Trophoblast cell (in vitro differentiated cells and primary cell): ENCODE measurements at regions not wholly inside any gene's neighbourhood (a gene's known extent, or its start where the extent isn't known, plus 50 kb on each side); places are given as distances from the start of the nearest gene placed in this dataset.

ENCODE experiments used
- DNase-seq, 2 donors: peaks; one replicate each; pipeline ENCODE4 v3.0.0-alpha.2; 2016
- H2AFZ ChIP-seq: 2 replicates; pipeline ENCODE4 v1.6.1; 2013; ENCODE audit warnings: low read length, moderate library complexity, mild to moderate bottlenecking; ENCODE audit not compliant: insufficient read depth, poor library complexity
- H2AK5ac ChIP-seq: 2 replicates; pipeline ENCODE4 v1.6.1; 2013; ENCODE audit warnings: mild to moderate bottlenecking, low read length
- H2BK120ac ChIP-seq: 2 replicates; pipeline ENCODE4 v1.6.1; 2013; ENCODE audit warnings: low read length, mild to moderate bottlenecking, moderate library complexity; ENCODE audit not compliant: insufficient read depth, poor library complexity
- H2BK12ac ChIP-seq: 2 replicates; pipeline ENCODE4 v1.6.1; 2013; ENCODE audit warnings: mild to moderate bottlenecking, low read length, moderate library complexity
- H2BK5ac ChIP-seq: 2 replicates; pipeline ENCODE4 v1.6.1; 2013; ENCODE audit warnings: low read length, low read depth, moderate library complexity, mild to moderate bottlenecking; ENCODE audit not compliant: poor library complexity
- H3K14ac ChIP-seq: 2 replicates; pipeline ENCODE4 v1.6.1; 2013; ENCODE audit warnings: mild to moderate bottlenecking, low read length
- H3K18ac ChIP-seq: 2 replicates; pipeline ENCODE4 v1.6.1; 2013; ENCODE audit warnings: mild to moderate bottlenecking, low read length
- H3K23ac ChIP-seq: 2 replicates; pipeline ENCODE4 v1.6.1; 2013; ENCODE audit warnings: low read length
- H3K27ac ChIP-seq: 2 replicates; pipeline ENCODE4 v1.5.1; 2013; ENCODE audit warnings: low read depth, mild to moderate bottlenecking, inconsistent platforms, low read length, moderate library complexity
- H3K27me3 ChIP-seq: 2 replicates; pipeline ENCODE4 v1.6.1; 2013; ENCODE audit warnings: inconsistent platforms, mild to moderate bottlenecking, low read length, moderate library complexity; ENCODE audit not compliant: insufficient read depth
- H3K36me3 ChIP-seq, 2 experiments: 1 replicate in 1 of 2; 2 replicates in 1 of 2; pipeline ENCODE4 v1.6.1; 2013; ENCODE audit warnings: low read length in 2 of 2, mild to moderate bottlenecking in 2 of 2, moderate library complexity in 1 of 2; ENCODE audit not compliant: insufficient read depth in 2 of 2, control insufficient read depth in 1 of 2
- H3K4ac ChIP-seq: 2 replicates; pipeline ENCODE4 v1.6.1; 2013; ENCODE audit warnings: low read depth, mild to moderate bottlenecking, low read length, moderate library complexity
- H3K4me1 ChIP-seq, 2 experiments: 1 replicate in 1 of 2; 2 replicates in 1 of 2; pipeline ENCODE4 v1.6.1; 2013; ENCODE audit warnings: low read length in 2 of 2, mild to moderate bottlenecking in 2 of 2, moderate library complexity in 1 of 2; ENCODE audit not compliant: insufficient read depth in 2 of 2, control insufficient read depth in 1 of 2
- H3K4me2 ChIP-seq: 2 replicates; pipeline ENCODE4 v1.6.1; 2013; ENCODE audit warnings: inconsistent platforms, mild to moderate bottlenecking, low read length, moderate library complexity
- H3K4me3 ChIP-seq: 2 replicates; pipeline ENCODE4 v1.5.1; 2013; ENCODE audit warnings: mild to moderate bottlenecking, low read depth, low read length, inconsistent platforms
- H3K79me1 ChIP-seq: one replicate; pipeline ENCODE4 v1.6.1; 2013; ENCODE audit warnings: low read length
- H3K79me2 ChIP-seq: 2 replicates; pipeline ENCODE4 v1.6.1; 2013; ENCODE audit warnings: low read length, mild to moderate bottlenecking; ENCODE audit not compliant: control insufficient read depth, insufficient read depth, poor library complexity
- H3K9ac ChIP-seq: 2 replicates; pipeline ENCODE4 v1.6.1; 2013; ENCODE audit warnings: mild to moderate bottlenecking, low read length
- H3K9me3 ChIP-seq: 2 replicates; pipeline ENCODE4 v1.6.1; 2013; ENCODE audit warnings: low read depth, mild to moderate bottlenecking, control low read depth, inconsistent platforms, low read length; ENCODE audit not compliant: insufficient read depth
- H4K12ac ChIP-seq: 2 replicates; pipeline ENCODE4 v1.6.1; 2013; ENCODE audit warnings: low read depth, mild to moderate bottlenecking, low read length, moderate library complexity
- H4K8ac ChIP-seq: 2 replicates; pipeline ENCODE4 v1.6.1; 2013; ENCODE audit warnings: low read depth, mild to moderate bottlenecking, low read length, moderate library complexity
- H4K91ac ChIP-seq: one replicate; pipeline ENCODE4 v1.6.1; 2013; ENCODE audit warnings: low read depth, mild to moderate bottlenecking, low read length, moderate library complexity
- WGBS: extraction: QIAGEN DNeasy Blood & Tissue Kit; methylation state at CpG from one replicate; pipeline ENCODE4 v1.1.7; 2013; ENCODE audit warnings: missing lambda C conversion rate; ENCODE audit not compliant: insufficient read length, insufficient coverage; ENCODE audit errors: extremely low coverage; 5-methylcytosine and 5-hydroxymethylcytosine counted together

- Histone ChIP-seq H3K4me1 (peaks cover 0 to 6% of the 10 kb centered on the region in 2 experiments), H2BK120ac (no peak overlapping the region), H2AK5ac (no peak overlapping the region), H2BK5ac (no peak overlapping the region), H3K79me2 (no peaks in the 10 kb centered on the region), H3K23ac (no peak overlapping the region), H3K9me3 (peaks cover 2% of the 10 kb centered on the region), H2AFZ (no peak overlapping the region), H3K79me1 (peaks cover 2% of the 10 kb centered on the region), H4K91ac (no peak overlapping the region), H3K18ac (no peak overlapping the region), H3K14ac (no peak overlapping the region), H3K9ac (no peak overlapping the region), H3K27ac (no peak overlapping the region), H4K8ac (no peak overlapping the region), H2BK12ac (no peak overlapping the region), H3K27me3 (no peaks in the 10 kb centered on the region), H3K4ac (no peak overlapping the region), H3K4me2 (no peak overlapping the region), H3K4me3 (no peak overlapping the region), H4K12ac (no peak overlapping the region), H3K36me3 (no peaks in the 10 kb centered on the region)
- peak; percentile 63 to 77 for DNase-seq
- WGBS: no CpG with 5 or more reads among the region's 6 CpGs
These were observed 100.4 kb upstream of the TGFBR2 start for GRCh38 chr3:30505866-30506520.

GRCh38 chr3:30508339-30508738 is 98.1 kb upstream of the TGFBR2 start:
- no peak overlapping the region for H2AFZ ChIP-seq
- no peak overlapping the region for H3K4me3 ChIP-seq
- H2BK5ac ChIP-seq: no peak overlapping the region
- no peak for DNase-seq
- H3K79me1 ChIP-seq: peaks cover 4% of the 10 kb centered on the region
- no peak overlapping the region for H4K12ac ChIP-seq
- no peak overlapping the region for H3K4me2 ChIP-seq
- no peak overlapping the region for H2BK12ac ChIP-seq
- no peaks in the 10 kb centered on the region for H3K27me3 ChIP-seq
- no peaks in the 10 kb centered on the region for H3K79me2 ChIP-seq
- no CpG with 5 or more reads among the region's 3 CpGs for WGBS
- no peaks in the 10 kb centered on the region for H3K36me3 ChIP-seq
- H3K14ac ChIP-seq: no peak overlapping the region
- H4K91ac ChIP-seq: no peak overlapping the region
- H3K4ac ChIP-seq: no peak overlapping the region
- no peaks in the 10 kb centered on the region for H3K4me1 ChIP-seq
- H3K23ac ChIP-seq: no peak overlapping the region
- no peak overlapping the region for H3K18ac ChIP-seq
- H3K27ac ChIP-seq: no peak overlapping the region
- no peak overlapping the region for H2BK120ac ChIP-seq
- H4K8ac ChIP-seq: no peak overlapping the region
- no peak overlapping the region for H2AK5ac ChIP-seq
- H3K9ac ChIP-seq: no peak overlapping the region
- no peaks in the 10 kb centered on the region for H3K9me3 ChIP-seq

GRCh38 chr3:30510596-30510995 is 95.8 kb upstream of the TGFBR2 start:
- Histone ChIP-seq H3K9ac (no peak overlapping the region), H3K79me1 (peaks cover 5% of the 10 kb centered on the region), H3K23ac (no peak overlapping the region), H3K36me3 (no peaks in the 10 kb centered on the region), H3K18ac (no peak overlapping the region), H3K4me2 (no peak overlapping the region), H3K9me3 (no peaks in the 10 kb centered on the region), H3K27me3 (no peaks in the 10 kb centered on the region), H3K4ac (no peak overlapping the region), H2BK5ac (no peak overlapping the region), H3K4me3 (no peak overlapping the region), H4K12ac (no peak overlapping the region), H3K79me2 (no peaks in the 10 kb centered on the region), H2BK120ac (no peak overlapping the region), H2BK12ac (no peak overlapping the region), H4K91ac (no peak overlapping the region), H4K8ac (no peak overlapping the region), H3K4me1 (no peaks in the 10 kb centered on the region), H2AK5ac (no peak overlapping the region), H3K27ac (no peak overlapping the region), H3K14ac (no peak overlapping the region), H2AFZ (no peak overlapping the region)
- peak in 1 of 2 donors; percentile 48 for DNase-seq
- no CpG with 5 or more reads among the region's 3 CpGs for WGBS

GRCh38 chr3:30511524-30512251 is 94.7 kb upstream of the TGFBR2 start:
- Histone ChIP-seq H2AFZ (no peak overlapping the region), H2BK5ac (no peak overlapping the region), H3K9ac (no peak overlapping the region), H3K23ac (no peak overlapping the region), H2AK5ac (no peak overlapping the region), H4K91ac (no peak overlapping the region), H3K4me1 (no peaks in the 10 kb centered on the region), H3K27ac (peak overlapping the region; percentile 56), H3K79me2 (no peaks in the 10 kb centered on the region), H4K12ac (no peak overlapping the region), H3K27me3 (no peaks in the 10 kb centered on the region), H2BK12ac (no peak overlapping the region), H3K36me3 (no peaks in the 10 kb centered on the region), H3K4ac (no peak overlapping the region), H2BK120ac (no peak overlapping the region), H3K4me2 (no peak overlapping the region), H3K4me3 (no peak overlapping the region), H3K14ac (no peak overlapping the region), H3K79me1 (peaks cover 5% of the 10 kb centered on the region), H4K8ac (no peak overlapping the region), H3K18ac (no peak overlapping the region), H3K9me3 (no peaks in the 10 kb centered on the region)
- peak; percentile 83 to 99 for DNase-seq
- 100% methylated on average over 1 of the region's 9 CpGs for WGBS
